ENCODE measurements at regions not wholly inside any gene's neighbourhood (a gene's known extent, or its start where the extent isn't known, plus 50 kb on each side); places are given as distances from the start of the nearest gene placed in this dataset.

DNA sequence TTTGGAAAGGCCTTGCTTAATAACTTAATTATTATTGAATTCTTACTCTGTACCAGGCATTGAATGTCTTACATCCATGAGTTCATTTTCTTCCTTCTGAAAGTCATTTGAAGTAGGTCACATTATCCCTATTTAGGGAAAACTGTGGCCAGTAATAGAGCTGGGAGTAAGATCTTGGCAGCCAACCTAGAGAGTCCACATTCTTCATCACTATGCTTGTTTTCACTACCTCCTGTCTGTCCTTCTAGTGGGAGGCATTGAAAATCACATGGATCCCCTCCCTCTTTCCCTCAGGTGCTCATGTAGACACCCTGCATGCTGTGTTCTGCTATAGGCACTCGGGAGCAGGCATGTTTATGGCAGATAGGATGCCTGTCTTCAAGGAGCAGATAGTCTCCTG, 154.9 kb downstream of the EBLN2 start:
- Mint-ChIP-seq H3K36me3 (ENCODE audit: insufficient read depth in 1 of 3, low read depth in 3 of 3) (no peaks in the 10 kb centered on the region), H3K27me3 (ENCODE audit: low read depth) (no peaks in the 10 kb centered on the region; the same call in none of the 2 replicates), H3K4me3 (no peak overlapping the region), H3K4me1 (no peaks in the 10 kb centered on the region), H3K27ac (no peak overlapping the region), H3K9me3 (no peaks in the 10 kb centered on the region)
- Histone ChIP-seq H3K4me2 (ENCODE audit: insufficient read depth, insufficient read length, low read length) (no peak overlapping the region), H3K14ac (ENCODE audit: insufficient read depth, low read length) (no peak overlapping the region), H2AK5ac (ENCODE audit: insufficient read length, low read length) (no peak overlapping the region), H2BK20ac (ENCODE audit: low read depth, low read length, poor library complexity, severe bottlenecking) (no peak overlapping the region), H3K27ac (ENCODE audit: insufficient read length, low read depth, low read length) (no peak overlapping the region), H3K4me1 (ENCODE audit: insufficient read depth, low read length) (no peaks in the 10 kb centered on the region), H3K79me1 (ENCODE audit: insufficient read depth, low read depth, low read length, poor library complexity, severe bottlenecking) (no peaks in the 10 kb centered on the region), H3K27me3 (ENCODE audit: insufficient read depth, low read length) (no peaks in the 10 kb centered on the region), H3K18ac (ENCODE audit: insufficient read length, low read depth, low read length) (no peak overlapping the region), H4K20me1 (ENCODE audit: control insufficient read depth, insufficient read depth, insufficient read length) (no peaks in the 10 kb centered on the region), H4K91ac (ENCODE audit: insufficient read length, low read depth, low read length) (no peak overlapping the region), H4K8ac (replicated peaks; ENCODE audit: insufficient read length, low read depth, low read length) (no peak overlapping the region), H2AFZ (ENCODE audit: low read length) (no peak overlapping the region), H2BK5ac (ENCODE audit: insufficient read length, low read length) (no peak overlapping the region), H3K23ac (ENCODE audit: insufficient read length, low read depth, low read length) (no peak overlapping the region), H3T11ph (ENCODE audit: low read length) (no peak overlapping the region), H3K9me3 (ENCODE audit: control insufficient read depth, low read depth, low read length) (no peaks in the 10 kb centered on the region), H3K56ac (ENCODE audit: insufficient read length, low read depth, low read length) (no peak overlapping the region), H3K4ac (ENCODE audit: low read depth, low read length) (no peak overlapping the region), H4K5ac (ENCODE audit: insufficient read length, low read depth, low read length) (no peak overlapping the region), H3K79me2 (ENCODE audit: insufficient read depth, low read length) (no peaks in the 10 kb centered on the region), H3K23me2 (ENCODE audit: insufficient read length, low read depth, low read length, poor library complexity, severe bottlenecking) (no peaks in the 10 kb centered on the region), H2BK12ac (ENCODE audit: insufficient read length, low read depth, low read length) (no peak overlapping the region), H2BK15ac (ENCODE audit: low read depth, low read length) (no peak overlapping the region), H3K9ac (ENCODE audit: extremely low read depth, insufficient read length, low read length) (no peak overlapping the region), H2BK120ac (ENCODE audit: low read depth, low read length, poor library complexity, severe bottlenecking) (no peak overlapping the region)
- no peak for DNase-seq
- TF ChIP-seq, protein P1, sequence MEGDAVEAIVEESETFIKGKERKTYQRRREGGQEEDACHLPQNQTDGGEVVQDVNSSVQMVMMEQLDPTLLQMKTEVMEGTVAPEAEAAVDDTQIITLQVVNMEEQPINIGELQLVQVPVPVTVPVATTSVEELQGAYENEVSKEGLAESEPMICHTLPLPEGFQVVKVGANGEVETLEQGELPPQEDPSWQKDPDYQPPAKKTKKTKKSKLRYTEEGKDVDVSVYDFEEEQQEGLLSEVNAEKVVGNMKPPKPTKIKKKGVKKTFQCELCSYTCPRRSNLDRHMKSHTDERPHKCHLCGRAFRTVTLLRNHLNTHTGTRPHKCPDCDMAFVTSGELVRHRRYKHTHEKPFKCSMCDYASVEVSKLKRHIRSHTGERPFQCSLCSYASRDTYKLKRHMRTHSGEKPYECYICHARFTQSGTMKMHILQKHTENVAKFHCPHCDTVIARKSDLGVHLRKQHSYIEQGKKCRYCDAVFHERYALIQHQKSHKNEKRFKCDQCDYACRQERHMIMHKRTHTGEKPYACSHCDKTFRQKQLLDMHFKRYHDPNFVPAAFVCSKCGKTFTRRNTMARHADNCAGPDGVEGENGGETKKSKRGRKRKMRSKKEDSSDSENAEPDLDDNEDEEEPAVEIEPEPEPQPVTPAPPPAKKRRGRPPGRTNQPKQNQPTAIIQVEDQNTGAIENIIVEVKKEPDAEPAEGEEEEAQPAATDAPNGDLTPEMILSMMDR (conservative IDR thresholded peaks at IDR 0.05): no peak
- no CpG with 5 or more reads among the region's 1 CpG for WGBS (ENCODE audit: extremely low coverage, insufficient read length, low lambda C conversion rate)
